H1 (cell line): ENCODE measurements at regions not wholly inside any gene's neighbourhood (a gene's known extent, or its start where the extent isn't known, plus 50 kb on each side); places are given as distances from the start of the nearest gene placed in this dataset.

Source experiments
- ASH2L ChIP-seq: fragments of 200-600, 300-600 bp; sonication (generic); IDR thresholded peaks from one replicate; pipeline ENCODE4 v1.7.1; 2017; ENCODE audit warnings: low read length
- BRCA1 ChIP-seq: IDR thresholded peaks from 2 replicates; pipeline ENCODE4 v1.6.1; 2012; ENCODE audit warnings: low read depth, low read length, improper control_type of control experiment
- KDM4A ChIP-seq: IDR thresholded peaks from one replicate; pipeline ENCODE4 v1.7.1; 2012; ENCODE audit warnings: low read depth, mild to moderate bottlenecking, moderate library complexity, low read length, inconsistent platforms; ENCODE audit not compliant: severe bottlenecking
- NRF1 ChIP-seq: IDR thresholded peaks from 2 replicates; pipeline ENCODE4 v1.6.1; 2011; ENCODE audit warnings: mild to moderate bottlenecking, low read depth, low read length, improper control_type of control experiment
- USF2 ChIP-seq: IDR thresholded peaks from 2 replicates; pipeline ENCODE4 v1.6.1; 2011; ENCODE audit warnings: low read length, improper control_type of control experiment
- ZNF274 ChIP-seq: IDR thresholded peaks from 2 replicates; pipeline ENCODE4 v1.7.0; 2012; ENCODE audit warnings: low read length, borderline replicate concordance; ENCODE audit errors: extremely low read depth
- TF ChIP-seq, protein P1 (sequence below), 3 experiments: IDR thresholded peaks; 1 replicate in 2 of 3; 2 replicates in 1 of 3; pipeline versions ENCODE4 v1.5.1 to v1.6.1; 2011; ENCODE audit warnings: low read length in 3 of 3, mild to moderate bottlenecking in 3 of 3, inconsistent platforms in 2 of 3, low read depth in 1 of 3, moderate library complexity in 1 of 3; ENCODE audit not compliant: insufficient read depth in 1 of 3; ENCODE audit errors: control extremely low read depth in 1 of 3

- TF ChIP-seq, protein P1, sequence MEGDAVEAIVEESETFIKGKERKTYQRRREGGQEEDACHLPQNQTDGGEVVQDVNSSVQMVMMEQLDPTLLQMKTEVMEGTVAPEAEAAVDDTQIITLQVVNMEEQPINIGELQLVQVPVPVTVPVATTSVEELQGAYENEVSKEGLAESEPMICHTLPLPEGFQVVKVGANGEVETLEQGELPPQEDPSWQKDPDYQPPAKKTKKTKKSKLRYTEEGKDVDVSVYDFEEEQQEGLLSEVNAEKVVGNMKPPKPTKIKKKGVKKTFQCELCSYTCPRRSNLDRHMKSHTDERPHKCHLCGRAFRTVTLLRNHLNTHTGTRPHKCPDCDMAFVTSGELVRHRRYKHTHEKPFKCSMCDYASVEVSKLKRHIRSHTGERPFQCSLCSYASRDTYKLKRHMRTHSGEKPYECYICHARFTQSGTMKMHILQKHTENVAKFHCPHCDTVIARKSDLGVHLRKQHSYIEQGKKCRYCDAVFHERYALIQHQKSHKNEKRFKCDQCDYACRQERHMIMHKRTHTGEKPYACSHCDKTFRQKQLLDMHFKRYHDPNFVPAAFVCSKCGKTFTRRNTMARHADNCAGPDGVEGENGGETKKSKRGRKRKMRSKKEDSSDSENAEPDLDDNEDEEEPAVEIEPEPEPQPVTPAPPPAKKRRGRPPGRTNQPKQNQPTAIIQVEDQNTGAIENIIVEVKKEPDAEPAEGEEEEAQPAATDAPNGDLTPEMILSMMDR (IDR thresholded peaks at IDR 0.05; ENCODE audit: control extremely low read depth in 1 of 3, insufficient read depth in 1 of 3, low read depth in 1 of 3, low read length in 3 of 3): no peak
- TF ChIP-seq ASH2L (no peak), ZNF274 (no peak), NRF1 (no peak), USF2 (no peak), KDM4A (no peak), BRCA1 (no peak)
- TF ChIP-seq, all 59 proteins: peak for 0
These were observed 72.3 kb upstream of the RFC3 start (continued) for GRCh38 chr13:33745370-33746324.
